ENCODE measurements at regions not wholly inside any gene's neighbourhood (a gene's known extent, or its start where the extent isn't known, plus 50 kb on each side); places are given as distances from the start of the nearest gene placed in this dataset.

DNA sequence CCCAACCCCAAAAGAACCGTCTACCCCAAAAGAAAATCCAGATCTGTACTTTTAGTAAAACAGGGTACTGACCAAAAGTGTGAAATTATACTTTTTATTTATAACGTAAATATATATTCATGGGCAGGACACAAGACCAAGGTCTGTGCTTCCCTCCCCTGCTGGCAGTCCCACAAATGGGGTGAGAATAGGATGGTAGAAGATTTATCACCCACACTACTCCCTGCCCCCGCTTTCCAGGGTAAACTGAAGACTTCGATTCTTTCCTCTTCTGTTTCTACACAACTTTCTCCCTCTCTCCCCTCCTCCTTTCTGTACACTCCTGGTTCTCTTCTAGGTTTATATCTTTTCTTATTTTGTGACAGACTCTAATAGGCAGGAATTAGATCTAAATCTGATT, 79.7 kb downstream of the MDH1 start:
- H3K36me3 ChIP-seq (ENCODE audit: insufficient read depth, low read length): no peaks in the 10 kb centered on the region
- Mint-ChIP-seq H3K4me1 (ENCODE audit: low read depth) (no peaks in the 10 kb centered on the region), H3K4me3 (no peak overlapping the region), H3K27ac (no peak overlapping the region), H3K27me3 (peaks cover 48% of the 10 kb centered on the region), H3K9me3 (no peaks in the 10 kb centered on the region), H3K36me3 (ENCODE audit: low read depth) (no peaks in the 10 kb centered on the region)
- no peaks in the 10 kb centered on the region for H3K9me3 ChIP-seq (ENCODE audit: control insufficient read depth in 1 of 2, insufficient read depth in 1 of 2, low read length in 2 of 2)
- ATAC-seq (ENCODE audit: poor library complexity) (no peak), DNase-seq (no peak)
- H3K27me3 ChIP-seq (ENCODE audit: control insufficient read depth in 1 of 2, insufficient read depth in 2 of 2, low read length in 2 of 2): peaks cover 4 to 10% of the 10 kb centered on the region in 2 experiments
- CTCF ChIA-PET: no interaction called here
- intact Hi-C loops (cut with DNase I, micrococcal nuclease): no loop called here
- no peaks in the 10 kb centered on the region for H3K4me1 ChIP-seq (ENCODE audit: insufficient read depth, low read length)
- no peak overlapping the region for H3K27ac ChIP-seq (ENCODE audit: low read depth in 1 of 2, low read length in 2 of 2)
- TF ChIP-seq, protein P1, sequence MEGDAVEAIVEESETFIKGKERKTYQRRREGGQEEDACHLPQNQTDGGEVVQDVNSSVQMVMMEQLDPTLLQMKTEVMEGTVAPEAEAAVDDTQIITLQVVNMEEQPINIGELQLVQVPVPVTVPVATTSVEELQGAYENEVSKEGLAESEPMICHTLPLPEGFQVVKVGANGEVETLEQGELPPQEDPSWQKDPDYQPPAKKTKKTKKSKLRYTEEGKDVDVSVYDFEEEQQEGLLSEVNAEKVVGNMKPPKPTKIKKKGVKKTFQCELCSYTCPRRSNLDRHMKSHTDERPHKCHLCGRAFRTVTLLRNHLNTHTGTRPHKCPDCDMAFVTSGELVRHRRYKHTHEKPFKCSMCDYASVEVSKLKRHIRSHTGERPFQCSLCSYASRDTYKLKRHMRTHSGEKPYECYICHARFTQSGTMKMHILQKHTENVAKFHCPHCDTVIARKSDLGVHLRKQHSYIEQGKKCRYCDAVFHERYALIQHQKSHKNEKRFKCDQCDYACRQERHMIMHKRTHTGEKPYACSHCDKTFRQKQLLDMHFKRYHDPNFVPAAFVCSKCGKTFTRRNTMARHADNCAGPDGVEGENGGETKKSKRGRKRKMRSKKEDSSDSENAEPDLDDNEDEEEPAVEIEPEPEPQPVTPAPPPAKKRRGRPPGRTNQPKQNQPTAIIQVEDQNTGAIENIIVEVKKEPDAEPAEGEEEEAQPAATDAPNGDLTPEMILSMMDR (IDR thresholded peaks at IDR 0.05): no peak
- POLR2A ChIA-PET: no interaction called here
- H3K4me3 ChIP-seq (ENCODE audit: low read length): no peak overlapping the region

DNA sequence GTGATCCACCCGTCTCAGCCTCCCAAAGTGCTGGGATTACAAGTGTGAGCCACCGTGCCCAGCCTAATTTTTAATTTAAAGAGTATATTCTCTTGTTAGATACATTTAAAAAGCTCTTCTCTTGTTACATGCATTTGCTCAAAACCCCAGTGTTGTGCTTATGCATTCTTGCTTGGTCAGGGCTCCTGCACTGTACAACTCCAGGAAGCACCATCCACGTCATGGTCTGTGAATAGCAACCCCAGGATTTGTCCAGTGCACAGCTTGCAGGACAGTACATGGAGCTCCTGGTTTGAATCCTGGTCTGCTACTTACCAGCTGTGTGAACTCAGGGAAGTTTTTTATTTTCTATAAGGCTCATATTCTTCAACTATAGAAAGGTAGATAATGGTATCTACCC, 80.8 kb downstream of the MDH1 start:
- ATAC-seq (ENCODE audit: poor library complexity): no peak
- Mint-ChIP-seq H3K4me1 (ENCODE audit: low read depth) (no peaks in the 10 kb centered on the region), H3K36me3 (ENCODE audit: low read depth) (no peaks in the 10 kb centered on the region), H3K27ac (no peak overlapping the region), H3K9me3 (no peaks in the 10 kb centered on the region), H3K4me3 (no peak overlapping the region), H3K27me3 (peaks cover 45% of the 10 kb centered on the region)
- H3K9me3 ChIP-seq (ENCODE audit: control insufficient read depth in 1 of 2, insufficient read depth in 1 of 2, low read length in 2 of 2): no peaks in the 10 kb centered on the region
- TF ChIP-seq, protein P1 (IDR thresholded peaks at IDR 0.05): no peak
- DNase-seq: no peak
- no peaks in the 10 kb centered on the region for H3K4me1 ChIP-seq (ENCODE audit: insufficient read depth, low read length)
- H3K27ac ChIP-seq (ENCODE audit: low read depth in 1 of 2, low read length in 2 of 2): no peak overlapping the region
- no peak overlapping the region for H3K4me3 ChIP-seq (ENCODE audit: low read length)
- ChIA-PET CTCF (no interaction called here), POLR2A (no interaction called here)
- peaks cover 4 to 10% of the 10 kb centered on the region in 2 experiments for H3K27me3 ChIP-seq (ENCODE audit: control insufficient read depth in 1 of 2, insufficient read depth in 2 of 2, low read length in 2 of 2)
- no peaks in the 10 kb centered on the region for H3K36me3 ChIP-seq (ENCODE audit: insufficient read depth, low read length)
- intact Hi-C loops (cut with DNase I, micrococcal nuclease): no loop called here

DNA sequence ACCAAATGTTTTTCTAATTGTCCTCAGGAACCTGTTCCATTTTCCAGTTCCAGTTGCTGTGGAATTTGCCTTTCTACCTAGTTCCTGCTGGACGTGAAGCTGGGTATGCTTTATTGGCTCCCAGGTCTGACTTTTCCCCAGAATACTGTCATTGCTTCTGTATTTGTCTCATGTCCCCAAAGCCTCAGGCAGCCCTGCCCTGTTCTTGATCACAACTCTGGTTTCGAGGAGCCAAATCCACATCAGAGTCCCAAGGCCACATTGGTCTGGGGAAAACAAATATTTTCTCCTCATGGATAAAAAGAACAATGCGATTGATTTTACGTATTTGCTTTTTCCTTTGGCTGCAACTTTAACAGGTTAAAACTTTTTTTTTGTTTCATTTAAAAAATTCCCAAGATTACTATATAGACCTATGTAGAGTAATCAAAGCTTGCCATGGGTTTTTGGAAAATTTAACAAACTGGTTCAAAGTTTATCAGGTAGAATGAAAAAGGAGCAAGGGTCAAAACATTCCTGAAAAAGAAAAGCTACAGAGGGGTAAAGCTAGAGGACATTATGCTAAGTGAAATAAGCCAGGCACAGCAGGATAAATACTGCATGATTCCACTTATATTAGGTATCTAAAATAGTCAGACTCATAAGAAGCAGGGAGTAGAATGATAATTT, 85.2 kb downstream of the MDH1 start:
- H3K9me3 Mint-ChIP-seq: no peaks in the 10 kb centered on the region
- ChIA-PET POLR2A (no interaction called here), CTCF (no interaction called here)
- H3K9me3 ChIP-seq (ENCODE audit: control insufficient read depth in 1 of 2, insufficient read depth in 1 of 2, low read length in 2 of 2): no peaks in the 10 kb centered on the region
- intact Hi-C loops (cut with DNase I, micrococcal nuclease): no loop called here
- ATAC-seq (ENCODE audit: poor library complexity) (no peak), DNase-seq (no peak)
- H3K36me3 Mint-ChIP-seq (ENCODE audit: low read depth): no peaks in the 10 kb centered on the region
- H3K4me1 Mint-ChIP-seq (ENCODE audit: low read depth): peaks cover 25% of the 10 kb centered on the region
- H3K27me3 ChIP-seq (ENCODE audit: control insufficient read depth in 1 of 2, insufficient read depth in 2 of 2, low read length in 2 of 2): peaks cover 4 to 10% of the 10 kb centered on the region in 2 experiments
- peaks cover 39% of the 10 kb centered on the region for H3K27me3 Mint-ChIP-seq
- H3K36me3 ChIP-seq (ENCODE audit: insufficient read depth, low read length): no peaks in the 10 kb centered on the region
- no peak overlapping the region for H3K27ac ChIP-seq (ENCODE audit: low read depth in 1 of 2, low read length in 2 of 2)
- H3K4me3 ChIP-seq (ENCODE audit: low read length): no peak overlapping the region
- no peak overlapping the region for H3K4me3 Mint-ChIP-seq
- H3K4me1 ChIP-seq (ENCODE audit: insufficient read depth, low read length): no peaks in the 10 kb centered on the region
- TF ChIP-seq, protein P1 (IDR thresholded peaks at IDR 0.05): no peak
- no peak overlapping the region for H3K27ac Mint-ChIP-seq
